Small intestine (tissue), 7 donors: ENCODE measurements at regions not wholly inside any gene's neighbourhood (a gene's known extent, or its start where the extent isn't known, plus 50 kb on each side); places are given as distances from the start of the nearest gene placed in this dataset.

Source experiments
- DNase-seq, 2 donors: peaks; one replicate each; pipeline versions ENCODE4 v3.0.0 to v3.0.0-alpha.2; 2013
- FAIRE-seq: peaks from 2 replicates; lab custom pipeline; 2012; peaks lifted over from hg19 to GRCh38; lab: Jason Lieb, UNC
- H3K27ac ChIP-seq, 3 donors: one replicate each; pipeline ENCODE4 v1.5.1; 2013; ENCODE audit warnings: low read length in 2 of 3, mild to moderate bottlenecking in 2 of 3, control low read depth in 1 of 3, inconsistent platforms in 1 of 3, low read depth in 1 of 3, moderate library complexity in 1 of 3
- H3K27me3 ChIP-seq, 3 donors: one replicate each; pipeline ENCODE4 v1.6.1; 2013; ENCODE audit warnings: low read length in 3 of 3, inconsistent platforms in 1 of 3; ENCODE audit not compliant: control insufficient read depth in 3 of 3, insufficient read depth in 3 of 3
- H3K36me3 ChIP-seq, 3 donors: one replicate each; pipeline ENCODE4 v1.6.1; 2013; ENCODE audit warnings: low read length in 3 of 3, inconsistent platforms in 1 of 3, low read depth in 1 of 3, mild to moderate bottlenecking in 1 of 3, moderate library complexity in 1 of 3; ENCODE audit not compliant: control insufficient read depth in 3 of 3, insufficient read depth in 2 of 3
- H3K4me1 ChIP-seq, 3 donors: one replicate each; pipeline ENCODE4 v1.6.1; 2013; ENCODE audit warnings: low read length in 2 of 3, inconsistent platforms in 1 of 3, low read depth in 1 of 3, mild to moderate bottlenecking in 1 of 3, moderate library complexity in 1 of 3; ENCODE audit not compliant: control insufficient read depth in 3 of 3, insufficient read depth in 2 of 3
- H3K4me3 ChIP-seq, 3 donors: one replicate each; pipeline ENCODE4 v1.5.1; 2013; ENCODE audit warnings: low read length in 3 of 3, control low read depth in 1 of 3, inconsistent platforms in 1 of 3, low read depth in 1 of 3, mild to moderate bottlenecking in 1 of 3, moderate library complexity in 1 of 3
- H3K9me3 ChIP-seq, 2 donors: one replicate each; pipeline ENCODE4 v1.6.1; 2013; ENCODE audit warnings: low read depth in 1 of 2, low read length in 1 of 2; ENCODE audit not compliant: control insufficient read depth in 2 of 2, insufficient read depth in 1 of 2
- WGBS, 3 donors: extraction: QIAGEN DNeasy Blood & Tissue Kit; methylation state at CpG; one replicate each; pipeline ENCODE4 v1.1.7; 2013; 5-methylcytosine and 5-hydroxymethylcytosine counted together
- donor health status: healthy with polysubstance abuse.
- donor health status: control.
- donor health status: control.
- donor health status: Bipolar disorder and iron deficiency.
- donor health status: healthy.

DNA sequence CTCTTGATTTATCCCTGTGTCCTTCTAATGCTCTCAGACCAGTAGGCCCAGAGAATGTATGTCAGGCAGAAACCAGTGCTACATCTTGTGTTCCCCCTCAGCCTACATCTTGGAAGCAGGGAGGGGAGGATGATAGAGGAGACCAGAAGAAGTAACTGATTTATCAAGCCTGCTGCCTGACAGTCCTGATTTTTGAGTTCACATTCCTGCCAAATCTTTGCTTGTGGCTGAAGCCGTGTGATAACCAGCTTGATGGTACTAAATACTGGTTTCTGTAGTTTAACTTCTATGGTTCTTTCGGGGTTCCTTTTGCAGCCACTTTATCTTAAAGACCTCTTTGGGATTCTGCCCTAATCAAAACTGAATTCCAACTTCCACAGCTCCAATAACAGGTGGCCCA is 59.7 kb upstream of the WDR26 start:
- Histone ChIP-seq H3K27ac (no peak overlapping the region), H3K27me3 (no peaks in the 10 kb centered on the region), H3K36me3 (no peaks in the 10 kb centered on the region), H3K4me1 (peaks cover 0 to 12% (median 10%) of the 10 kb centered on the region in 3 donors), H3K9me3 (peaks cover 0 to 4% of the 10 kb centered on the region in 2 donors), H3K4me3 (no peak overlapping the region)
- WGBS, 3 donors: 83 to 90% (median 83%) methylated on average over 2 of the region's 2 CpGs
- DNase-seq: no peak
- FAIRE-seq: no peak

DNA sequence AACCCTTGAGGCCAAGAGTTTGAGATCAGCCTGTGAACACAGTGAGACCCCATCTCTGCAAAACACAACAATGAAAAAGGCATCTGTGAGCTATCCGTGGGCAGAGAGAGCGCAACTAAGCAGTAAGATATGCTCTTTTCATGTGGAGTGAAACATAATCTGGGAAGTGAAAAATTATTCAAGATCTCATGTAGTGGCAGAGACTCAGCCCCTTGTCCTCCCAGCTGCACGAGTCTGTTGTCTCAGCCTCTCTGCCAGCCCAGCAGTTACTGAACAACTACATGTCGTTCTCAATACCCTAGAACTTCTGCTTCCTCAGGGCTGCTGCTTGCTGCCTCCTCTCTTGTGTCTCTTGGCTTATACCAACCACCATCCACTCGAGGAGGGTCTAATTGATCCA is 61.3 kb upstream of the WDR26 start:
- 73 to 95% (median 88%) methylated on average over 5 of the region's 5 CpGs for WGBS, 3 donors
- FAIRE-seq: no peak

DNA sequence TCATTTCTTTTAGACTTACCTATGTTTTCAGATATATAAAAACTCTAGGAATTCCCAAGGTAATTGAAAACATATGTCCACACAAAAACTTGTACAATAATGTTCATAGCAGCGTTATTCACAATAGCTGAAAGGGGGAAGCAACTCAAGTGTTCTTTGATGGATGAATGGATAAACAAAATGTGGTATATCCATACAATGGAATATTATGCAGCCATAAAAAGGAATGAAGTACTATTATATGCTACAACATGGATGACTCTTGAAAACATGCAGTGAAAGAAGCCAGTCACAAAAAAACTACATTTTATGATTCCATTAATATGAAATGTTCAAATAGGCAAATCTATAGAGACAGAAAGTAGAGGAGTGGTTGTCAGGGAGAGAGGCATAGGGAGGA is 62.2 kb upstream of the WDR26 start:
- no peaks in the 10 kb centered on the region for H3K27me3 ChIP-seq
- peaks cover 0 to 12% (median 10%) of the 10 kb centered on the region in 3 donors for H3K4me1 ChIP-seq
- no peaks in the 10 kb centered on the region for H3K36me3 ChIP-seq
- no peak overlapping the region for H3K4me3 ChIP-seq
- DNase-seq (no peak), FAIRE-seq (no peak)
- 100% methylated on average over 1 of the region's 1 CpG for WGBS, 3 donors
- no peak overlapping the region for H3K27ac ChIP-seq
- H3K9me3 ChIP-seq: no peaks in the 10 kb centered on the region

More for the DNA sequence above, 61.3 kb upstream of the WDR26 start:
- DNase-seq: no peak
- Histone ChIP-seq H3K4me3 (no peak overlapping the region), H3K27me3 (no peaks in the 10 kb centered on the region), H3K27ac (no peak overlapping the region), H3K36me3 (no peaks in the 10 kb centered on the region), H3K4me1 (peaks cover 0 to 12% (median 10%) of the 10 kb centered on the region in 3 donors), H3K9me3 (no peaks in the 10 kb centered on the region)

DNA sequence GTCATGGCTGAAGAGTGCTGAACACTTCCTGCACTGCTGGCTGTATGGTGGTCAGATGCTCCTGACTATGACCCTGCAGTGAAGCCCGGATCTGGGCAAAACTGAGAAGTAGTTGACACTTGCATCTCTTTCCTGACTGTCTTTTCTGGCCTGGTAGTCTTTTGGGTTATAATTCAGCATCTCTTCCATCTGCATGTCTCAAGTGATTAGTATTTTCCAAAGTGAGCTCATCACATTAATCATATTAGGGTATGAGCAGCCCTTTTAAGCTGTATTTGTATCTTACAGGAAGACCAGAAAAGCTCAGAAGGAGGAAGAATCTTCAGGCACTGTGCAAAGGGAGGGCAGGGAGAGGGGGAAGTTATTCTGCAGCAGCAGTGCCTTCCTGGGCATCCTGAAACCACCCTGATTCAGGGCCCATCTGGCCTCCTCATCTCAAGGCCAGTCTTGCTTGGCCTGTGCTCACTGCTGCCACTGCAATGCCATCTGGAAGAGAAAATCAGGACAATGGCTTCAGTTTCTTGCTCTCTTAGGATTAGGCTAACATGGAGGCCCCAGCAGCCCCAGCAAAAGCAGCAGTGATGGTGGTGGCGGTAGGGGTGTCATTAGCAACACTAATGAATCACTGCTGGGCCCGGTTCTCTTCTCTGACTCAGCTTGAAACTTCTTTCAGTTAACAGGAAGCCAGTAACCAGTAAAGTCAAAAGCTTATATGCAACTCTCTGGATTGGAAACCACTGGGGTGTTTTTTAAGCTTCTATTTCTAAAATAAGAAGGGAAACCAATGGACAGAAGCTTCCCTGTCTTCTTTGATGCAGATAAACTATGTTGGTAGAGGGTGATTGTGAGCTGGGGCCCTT is 63.3 kb upstream of the WDR26 start:
- no peak overlapping the region for H3K4me3 ChIP-seq
- peaks cover 2 to 16% (median 16%) of the 10 kb centered on the region in 3 donors for H3K4me1 ChIP-seq
- no peaks in the 10 kb centered on the region for H3K9me3 ChIP-seq
- no peaks in the 10 kb centered on the region for H3K36me3 ChIP-seq
- no peak for DNase-seq
- H3K27ac ChIP-seq: peak overlapping the region in 2 of 3 donors; percentile 50 to 52
- WGBS, 3 donors: 31 to 47% (median 39%) methylated on average over 3 of the region's 3 CpGs
- no peaks in the 10 kb centered on the region for H3K27me3 ChIP-seq
- no peak for FAIRE-seq

DNA sequence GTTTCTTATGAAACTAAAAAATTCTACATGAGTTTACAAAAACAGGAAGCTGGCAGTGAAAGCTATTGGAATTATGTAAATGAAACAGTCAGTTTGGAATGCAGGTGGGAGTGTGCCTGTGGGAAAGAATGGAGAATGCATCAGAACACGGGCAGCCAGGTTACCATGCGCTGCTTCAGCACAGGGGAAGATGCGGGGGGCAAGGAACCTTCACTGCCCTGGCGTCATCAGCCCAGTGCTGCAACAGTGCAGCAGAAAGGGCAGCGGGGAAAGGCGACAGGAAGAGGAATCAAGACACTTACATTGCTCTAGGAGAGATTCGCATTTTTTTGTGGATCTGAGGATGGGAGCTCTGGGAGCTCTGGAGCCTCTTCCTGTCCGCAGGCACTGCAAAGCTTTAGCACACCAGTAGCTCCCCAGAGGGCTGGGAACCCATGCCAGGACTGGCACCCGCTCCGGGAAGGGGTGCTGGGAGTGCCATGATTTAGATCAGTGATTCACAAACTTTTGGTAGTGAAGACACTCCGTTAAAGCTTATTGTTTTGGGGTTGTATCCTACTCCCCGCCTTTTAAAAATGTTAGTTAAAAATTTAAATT is 64.1 kb upstream of the WDR26 start:
- Histone ChIP-seq H3K36me3 (no peaks in the 10 kb centered on the region), H3K4me1 (peaks cover 5 to 24% (median 14%) of the 10 kb centered on the region in 3 donors), H3K27me3 (no peaks in the 10 kb centered on the region), H3K27ac (peak overlapping the region in 2 of 3 donors; percentile 50 to 52), H3K4me3 (no peak overlapping the region), H3K9me3 (no peaks in the 10 kb centered on the region)
- DNase-seq: no peak
- no peak for FAIRE-seq
- 66 to 79% (median 75%) methylated on average over 12 of the region's 12 CpGs for WGBS, 3 donors

DNA sequence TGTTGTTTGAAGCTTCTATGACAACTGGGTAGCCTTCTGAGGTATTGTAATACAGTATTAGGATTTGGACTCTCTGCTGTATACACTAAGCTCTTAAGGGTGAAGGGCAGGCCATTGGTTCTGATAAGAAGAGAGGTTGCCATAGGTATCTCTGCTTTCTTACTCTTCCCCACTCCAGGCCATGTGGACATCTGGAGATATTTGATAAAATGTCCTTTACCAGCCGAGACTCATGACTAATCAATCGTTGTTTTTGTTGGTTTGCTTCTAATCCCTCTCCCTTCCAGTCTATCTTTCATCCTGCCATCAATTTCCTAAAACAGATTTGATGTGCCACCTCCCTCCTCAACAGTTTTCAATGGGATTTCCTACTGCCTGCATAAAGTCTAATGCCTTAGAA is 64.6 kb upstream of the WDR26 start:
- H3K4me1 ChIP-seq: peaks cover 5 to 29% (median 15%) of the 10 kb centered on the region in 3 donors
- H3K36me3 ChIP-seq: no peaks in the 10 kb centered on the region
- H3K4me3 ChIP-seq: no peak overlapping the region
- H3K27ac ChIP-seq: no peak overlapping the region
- H3K27me3 ChIP-seq: no peaks in the 10 kb centered on the region
- no peaks in the 10 kb centered on the region for H3K9me3 ChIP-seq
- WGBS, 3 donors: 60 to 68% (median 62%) methylated on average over 2 of the region's 2 CpGs
- no peak for DNase-seq
- no peak for FAIRE-seq

DNA sequence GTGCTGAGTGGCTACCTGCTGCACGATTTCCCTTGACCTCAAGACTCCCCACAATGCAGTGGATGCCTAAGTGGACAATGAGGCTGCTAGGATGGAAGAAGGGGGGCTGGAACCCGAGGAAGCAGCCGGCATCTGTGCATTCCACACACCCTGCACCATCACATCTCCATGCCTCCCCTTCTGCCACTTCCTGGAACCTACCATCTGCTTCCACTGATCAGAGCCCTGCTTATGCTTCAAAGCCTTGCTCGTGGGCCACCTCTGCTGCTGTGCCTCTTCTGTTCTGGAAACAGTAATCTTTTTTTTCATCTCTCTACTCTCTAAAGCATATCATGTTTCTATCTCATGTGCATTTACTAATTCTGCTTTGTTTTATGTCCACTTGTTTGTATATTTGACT is 66.2 kb upstream of the WDR26 start:
- Histone ChIP-seq H3K36me3 (no peaks in the 10 kb centered on the region), H3K27me3 (no peaks in the 10 kb centered on the region), H3K4me3 (no peak overlapping the region), H3K27ac (no peak overlapping the region), H3K9me3 (no peaks in the 10 kb centered on the region), H3K4me1 (peaks cover 5 to 34% (median 15%) of the 10 kb centered on the region in 3 donors)
- 69 to 86% (median 79%) methylated on average over 4 of the region's 4 CpGs for WGBS, 3 donors
- FAIRE-seq: no peak
- DNase-seq: no peak

DNA sequence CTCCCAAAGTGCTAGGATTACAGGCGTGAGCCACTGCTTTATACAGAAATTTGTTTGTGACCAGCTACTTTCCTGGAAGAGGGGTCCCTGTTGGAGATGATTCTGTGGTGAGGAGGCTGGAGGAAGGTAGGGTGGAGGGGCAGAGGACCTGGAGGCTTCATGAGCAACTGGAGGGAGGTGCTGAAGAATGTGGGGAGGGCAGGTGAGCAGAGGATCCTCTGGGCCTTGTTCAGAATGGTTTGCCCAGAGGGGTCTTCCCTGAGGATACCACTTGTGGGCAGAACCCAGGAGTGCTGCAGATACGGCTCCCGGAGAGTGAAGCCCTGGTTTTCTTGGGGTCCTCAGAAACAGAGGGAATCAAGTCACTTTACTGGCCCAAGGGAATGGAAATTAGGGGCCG is 67.2 kb upstream of the WDR26 start:
- Histone ChIP-seq H3K27ac (no peak overlapping the region), H3K4me3 (no peak overlapping the region), H3K36me3 (no peaks in the 10 kb centered on the region), H3K4me1 (peaks cover 5 to 34% (median 15%) of the 10 kb centered on the region in 3 donors), H3K9me3 (no peaks in the 10 kb centered on the region), H3K27me3 (no peaks in the 10 kb centered on the region)
- WGBS, 3 donors: 94 to 96% (median 96%) methylated on average over 4 of the region's 4 CpGs
- DNase-seq: no peak
- no peak for FAIRE-seq
